SK-N-MC (cell line): ENCODE measurements at regions not wholly inside any gene's neighbourhood (a gene's known extent, or its start where the extent isn't known, plus 50 kb on each side); places are given as distances from the start of the nearest gene placed in this dataset.

Experiments used
- EZH2 ChIP-seq: fragments of 200-600 bp; sonication (generic); IDR thresholded peaks from one replicate; pipeline ENCODE4 v1.6.1; 2017; ENCODE audit warnings: antibody characterized with exemption
- POLR2AphosphoS5 ChIP-seq: IDR thresholded peaks from 2 replicates; pipeline ENCODE4 v1.6.1; 2012; ENCODE audit warnings: mild to moderate bottlenecking, low read depth, low read length, borderline replicate concordance

- TF ChIP-seq EZH2 = no peak
- TF ChIP-seq POLR2AphosphoS5 = no peak
Measured at GRCh38 chr15:36332896-36333295, 246.5 kb upstream of the CDIN1 start.
